Breast epithelium (tissue), 4 donors: ENCODE measurements at regions not wholly inside any gene's neighbourhood (a gene's known extent, or its start where the extent isn't known, plus 50 kb on each side); places are given as distances from the start of the nearest gene placed in this dataset.

Source experiments
- DNase-seq, 2 donors: peaks; one replicate each; pipeline ENCODE4 v3.0.0-alpha.2; 2019; ENCODE audit warnings: low spot score in 2 of 2
- H3K27ac ChIP-seq, 2 donors: fragments of 200-600 bp; sonication (generic) in 1 of 2; one replicate each; pipeline ENCODE4 v1.5.1; 2016 to 2019; ENCODE audit warnings: mild to moderate bottlenecking in 1 of 2
- H3K27me3 ChIP-seq, 2 donors: fragments of 200-600 bp; sonication (generic) in 1 of 2; one replicate each; pipeline versions ENCODE4 v1.5.1 to v1.6.0; 2017 to 2019; ENCODE audit warnings: control low read depth in 1 of 2, mild to moderate bottlenecking in 1 of 2
- H3K36me3 ChIP-seq: fragments of 200-600 bp; one replicate; pipeline ENCODE4 v1.5.1; 2019
- H3K4me1 ChIP-seq, 2 donors: fragments of 200-600 bp; sonication (generic); one replicate each; pipeline ENCODE4 v1.5.1; 2016 to 2019; ENCODE audit warnings: control low read depth in 1 of 2
- H3K4me3 ChIP-seq, 3 donors: fragments of 200-600 bp; sonication (generic); 1 replicate in 2 of 3; 2 replicates in 1 of 3; pipeline ENCODE4 v1.5.1; 2016 to 2019; ENCODE audit warnings: mild to moderate bottlenecking in 3 of 3, moderate library complexity in 2 of 3
- H3K9me3 ChIP-seq, 2 donors: fragments of 200-600 bp; sonication (generic) in 1 of 2; one replicate each; pipeline ENCODE4 v1.5.1; 2016 to 2019; ENCODE audit warnings: control low read depth in 1 of 2
- POLR2A ChIP-seq: fragments of 450-650 bp; IDR thresholded peaks from one replicate; pipeline ENCODE4 v1.6.1; 2016; ENCODE audit warnings: antibody characterized with exemption, mild to moderate bottlenecking, moderate library complexity
- POLR2AphosphoS5 ChIP-seq, 3 donors: sonication (generic); formaldehyde crosslinking; IDR thresholded peaks; one replicate each; pipeline ENCODE4 v1.6.1; 2017; ENCODE audit warnings: antibody characterized with exemption in 3 of 3
- intact Hi-C: fragments of 100-400 bp; cut with DNase I; formaldehyde crosslinking; loops from one replicate; pipeline ENCODE4 v1.15.1; 2023; ENCODE audit warnings: low total_unique reads
- TF ChIP-seq, protein P1 (sequence below), 3 donors: fragments of 450-650 bp; IDR thresholded peaks; one replicate each; pipeline ENCODE4 v1.5.1; 2016 to 2017; ENCODE audit warnings: antibody characterized with exemption in 3 of 3, mild to moderate bottlenecking in 3 of 3, moderate library complexity in 3 of 3

DNA sequence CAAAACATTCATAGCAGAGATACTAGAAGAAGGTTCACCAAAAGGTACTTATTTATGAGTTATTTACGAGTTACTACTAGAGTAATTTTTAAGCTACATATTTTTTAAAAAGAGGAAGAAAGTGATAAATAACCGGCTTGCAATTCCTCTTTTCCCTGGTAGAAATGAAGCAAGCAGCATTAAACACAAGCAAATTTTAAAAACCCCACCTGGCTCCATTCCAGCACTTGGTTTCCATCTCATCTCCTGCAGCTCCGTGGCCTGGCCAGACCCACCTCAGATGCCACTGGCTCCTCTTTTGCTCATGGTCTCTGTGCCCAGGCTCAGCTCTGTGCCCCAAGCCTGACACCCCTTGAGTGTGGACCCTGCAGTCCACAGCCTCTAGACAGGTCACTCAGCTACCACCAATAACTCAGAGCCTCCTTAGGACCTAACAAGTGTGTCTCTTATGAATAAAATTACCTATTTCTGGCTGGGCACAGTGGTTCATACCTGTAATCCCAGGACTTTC lies 479.5 kb downstream of the TNS3 start:
- DNase-seq, result no peak
- TF ChIP-seq, protein P1, sequence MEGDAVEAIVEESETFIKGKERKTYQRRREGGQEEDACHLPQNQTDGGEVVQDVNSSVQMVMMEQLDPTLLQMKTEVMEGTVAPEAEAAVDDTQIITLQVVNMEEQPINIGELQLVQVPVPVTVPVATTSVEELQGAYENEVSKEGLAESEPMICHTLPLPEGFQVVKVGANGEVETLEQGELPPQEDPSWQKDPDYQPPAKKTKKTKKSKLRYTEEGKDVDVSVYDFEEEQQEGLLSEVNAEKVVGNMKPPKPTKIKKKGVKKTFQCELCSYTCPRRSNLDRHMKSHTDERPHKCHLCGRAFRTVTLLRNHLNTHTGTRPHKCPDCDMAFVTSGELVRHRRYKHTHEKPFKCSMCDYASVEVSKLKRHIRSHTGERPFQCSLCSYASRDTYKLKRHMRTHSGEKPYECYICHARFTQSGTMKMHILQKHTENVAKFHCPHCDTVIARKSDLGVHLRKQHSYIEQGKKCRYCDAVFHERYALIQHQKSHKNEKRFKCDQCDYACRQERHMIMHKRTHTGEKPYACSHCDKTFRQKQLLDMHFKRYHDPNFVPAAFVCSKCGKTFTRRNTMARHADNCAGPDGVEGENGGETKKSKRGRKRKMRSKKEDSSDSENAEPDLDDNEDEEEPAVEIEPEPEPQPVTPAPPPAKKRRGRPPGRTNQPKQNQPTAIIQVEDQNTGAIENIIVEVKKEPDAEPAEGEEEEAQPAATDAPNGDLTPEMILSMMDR (IDR thresholded peaks at IDR 0.05), result no peak
- TF ChIP-seq POLR2A (no peak), POLR2AphosphoS5 (IDR thresholded peaks at IDR 0.05) (no peak)
- no peaks in the 10 kb centered on the region for H3K27me3 ChIP-seq
- H3K4me1 ChIP-seq, result no peaks in the 10 kb centered on the region
- intact Hi-C loops, result no loop called here
- no peak overlapping the region for H3K4me3 ChIP-seq
- H3K36me3 ChIP-seq, result no peaks in the 10 kb centered on the region
- no peak overlapping the region for H3K27ac ChIP-seq
- H3K9me3 ChIP-seq, result peaks cover 0 to 3% of the 10 kb centered on the region in 2 donors

DNA sequence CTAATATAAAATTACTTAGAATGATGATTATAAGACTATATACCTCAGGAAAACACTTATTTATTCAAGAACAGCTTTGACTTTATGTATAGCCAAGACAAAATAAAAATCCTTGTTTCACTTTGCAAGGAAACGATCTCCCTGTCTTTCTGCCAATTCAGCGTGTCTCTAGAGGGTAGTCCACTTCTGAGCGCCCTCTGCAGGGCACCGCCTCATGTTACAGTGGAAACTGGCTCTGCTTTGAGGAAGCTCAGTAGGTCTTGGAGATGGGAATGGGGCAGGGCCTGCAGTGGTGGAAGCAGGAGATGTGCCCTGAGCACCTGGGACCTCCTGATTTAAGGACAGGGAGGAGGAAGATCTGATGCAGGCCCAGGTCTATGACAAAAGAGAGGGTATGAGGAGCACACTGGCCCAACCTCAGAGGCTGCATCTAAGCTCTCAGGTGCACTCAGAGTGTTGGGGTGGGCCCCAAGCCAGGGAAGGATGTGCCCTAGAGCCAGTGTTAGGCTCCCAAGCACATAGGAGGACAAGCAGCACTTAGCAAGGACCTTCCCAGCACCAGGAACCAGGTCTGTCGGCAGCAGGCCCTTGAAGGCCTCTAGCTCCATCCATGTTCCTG lies 481.0 kb downstream of the TNS3 start:
- no peak overlapping the region for H3K4me3 ChIP-seq
- no peaks in the 10 kb centered on the region for H3K36me3 ChIP-seq
- H3K27ac ChIP-seq, result no peak overlapping the region
- peaks cover 0 to 3% of the 10 kb centered on the region in 2 donors for H3K9me3 ChIP-seq
- H3K27me3 ChIP-seq, result no peaks in the 10 kb centered on the region
- TF ChIP-seq, protein P1 (IDR thresholded peaks at IDR 0.05), result no peak
- no peak for TF ChIP-seq POLR2A
- TF ChIP-seq POLR2AphosphoS5 (IDR thresholded peaks at IDR 0.05), result no peak
- no peak for DNase-seq
- no peaks in the 10 kb centered on the region for H3K4me1 ChIP-seq
- intact Hi-C loops, result no loop called here

DNA sequence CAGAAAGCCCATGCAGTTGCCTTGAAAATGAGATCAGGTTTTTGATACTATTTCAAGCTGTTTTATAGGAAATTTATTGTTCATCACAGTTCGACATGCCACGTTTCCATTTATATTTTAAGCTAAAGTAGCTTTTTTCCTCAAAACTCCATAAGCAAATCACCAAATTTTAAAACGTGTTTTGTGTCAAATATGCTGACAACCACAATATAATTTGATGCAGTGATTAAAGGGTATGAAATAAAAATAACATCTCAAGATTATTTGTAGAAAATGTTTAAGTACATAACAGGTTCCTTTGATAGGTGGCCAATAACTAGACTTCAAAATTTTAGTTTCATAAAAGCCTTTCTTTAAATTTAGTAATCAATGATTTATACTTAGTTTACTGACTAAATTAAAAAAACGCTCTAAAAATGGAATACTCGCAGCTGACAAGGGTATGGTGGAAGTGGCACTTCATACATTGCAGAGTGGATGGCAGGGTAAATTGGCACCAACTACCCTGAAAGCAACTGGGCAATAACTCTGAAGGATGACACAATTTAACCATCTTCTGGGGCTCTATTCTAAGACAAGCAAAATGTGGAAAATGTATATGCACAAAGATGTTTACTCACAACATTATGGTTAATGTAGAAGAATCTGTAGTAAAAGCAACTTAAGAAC lies 481.6 kb downstream of the TNS3 start:
- TF ChIP-seq, protein P1 (IDR thresholded peaks at IDR 0.05), result no peak
- TF ChIP-seq POLR2AphosphoS5 (IDR thresholded peaks at IDR 0.05) (no peak), POLR2A (no peak)
- Histone ChIP-seq H3K27ac (no peak overlapping the region), H3K36me3 (no peaks in the 10 kb centered on the region), H3K27me3 (no peaks in the 10 kb centered on the region), H3K4me3 (no peak overlapping the region), H3K4me1 (no peaks in the 10 kb centered on the region), H3K9me3 (peaks cover 0 to 3% of the 10 kb centered on the region in 2 donors)
- no peak for DNase-seq
- intact Hi-C loops, result no loop called here

DNA sequence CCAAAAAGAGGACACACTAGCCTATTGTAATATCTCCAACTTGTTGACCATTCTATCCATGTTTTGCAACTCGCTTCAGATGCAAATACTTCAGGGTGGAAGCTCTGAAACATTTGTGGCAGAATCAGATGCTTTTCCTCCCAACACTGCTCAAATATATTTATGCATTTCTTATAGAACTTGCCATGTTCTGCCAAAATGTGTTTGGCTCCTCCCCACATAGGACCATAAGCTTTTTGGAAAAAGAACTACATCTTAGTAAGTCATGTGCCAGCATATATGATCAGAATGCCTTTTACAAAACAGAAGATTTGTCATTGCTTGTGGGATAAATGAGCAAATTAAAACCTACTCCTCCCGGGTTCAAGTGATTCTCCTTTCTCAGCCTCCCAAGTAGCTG lies 484.5 kb downstream of the TNS3 start:
- H3K4me3 ChIP-seq, result no peak overlapping the region
- no peaks in the 10 kb centered on the region for H3K4me1 ChIP-seq
- peaks cover 0 to 3% of the 10 kb centered on the region in 2 donors for H3K9me3 ChIP-seq
- DNase-seq, result no peak
- H3K27ac ChIP-seq, result no peak overlapping the region
- TF ChIP-seq POLR2A (no peak), POLR2AphosphoS5 (IDR thresholded peaks at IDR 0.05) (no peak)
- TF ChIP-seq, protein P1 (IDR thresholded peaks at IDR 0.05), result no peak
- H3K36me3 ChIP-seq, result no peaks in the 10 kb centered on the region
- intact Hi-C loops, result no loop called here
- no peaks in the 10 kb centered on the region for H3K27me3 ChIP-seq

DNA sequence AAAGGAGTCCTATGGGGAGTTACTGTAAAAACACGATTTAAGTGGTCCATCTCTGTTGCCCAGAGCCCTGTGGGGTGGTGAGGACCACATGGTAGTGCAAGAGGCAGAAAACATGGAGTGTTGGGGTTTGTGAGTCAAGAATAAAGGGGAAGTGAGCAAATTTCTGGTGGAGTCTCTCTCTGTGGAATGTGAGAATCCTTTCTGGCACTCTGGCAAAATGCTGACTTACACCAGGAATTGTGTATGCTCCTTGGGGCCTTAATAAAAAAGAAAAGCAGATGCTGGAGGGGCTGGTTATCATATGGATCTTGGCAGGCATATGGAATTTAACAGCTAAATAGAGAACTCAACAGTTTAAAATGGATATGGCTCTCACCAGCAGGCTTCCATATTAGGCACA lies 486.0 kb downstream of the TNS3 start:
- H3K4me1 ChIP-seq, result no peaks in the 10 kb centered on the region
- intact Hi-C loops, result no loop called here
- DNase-seq, result no peak
- no peaks in the 10 kb centered on the region for H3K27me3 ChIP-seq
- no peak overlapping the region for H3K4me3 ChIP-seq
- H3K27ac ChIP-seq, result no peak overlapping the region
- no peaks in the 10 kb centered on the region for H3K36me3 ChIP-seq
- TF ChIP-seq POLR2A (no peak), POLR2AphosphoS5 (IDR thresholded peaks at IDR 0.05) (no peak)
- TF ChIP-seq, protein P1 (IDR thresholded peaks at IDR 0.05), result no peak
- H3K9me3 ChIP-seq, result no peaks in the 10 kb centered on the region
